PC-9 (cell line): ENCODE measurements at regions not wholly inside any gene's neighbourhood (a gene's known extent, or its start where the extent isn't known, plus 50 kb on each side); places are given as distances from the start of the nearest gene placed in this dataset.

Experiments used
- BruUV-seq: library from RNA; stranded (reverse); fragments of 400-500 nt; replicated peaks from 2 replicates; lab custom pipeline; 2021; lab: Mats Ljungman, UMichigan
- CTCF ChIA-PET: fragments of 300-600 bp; sonication (Branson Sonifier 250); formaldehyde crosslinking; loops from one replicate; lab custom pipeline; 2022; ENCODE audit warnings: antibody characterized with exemption; lab: Charles Lee
- POLR2A ChIA-PET: fragments of 300-600 bp; sonication (Branson Sonifier 250); formaldehyde crosslinking; loops from one replicate; lab custom pipeline; 2022; ENCODE audit warnings: antibody characterized with exemption; ENCODE audit not compliant: unreplicated experiment; lab: Charles Lee
- DNase-seq, 2 experiments: peaks; one replicate each; pipeline versions ENCODE4 v3.0.0 to v3.0.0-alpha.2; 2015 to 2022; ENCODE audit warnings: mixed read lengths in 1 of 2
- H2AFZ ChIP-seq: fragments of 200-600 bp; sonication (generic); 2 replicates; pipeline ENCODE4 v1.8.1; 2017; ENCODE audit warnings: antibody characterized with exemption
- H3F3A ChIP-seq: fragments of 200-600 bp; sonication (generic); 2 replicates; pipeline ENCODE4 v1.8.1; 2017; ENCODE audit warnings: antibody characterized with exemption, mild to moderate bottlenecking, low read depth; ENCODE audit not compliant: insufficient read depth
- H3K27ac ChIP-seq: fragments of 200-600 bp; sonication (generic); 2 replicates; pipeline ENCODE4 v1.6.1; 2016; ENCODE audit warnings: mixed run types
- H3K27me3 ChIP-seq: fragments of 200-600 bp; sonication (generic); 2 replicates; pipeline ENCODE4 v1.6.1; 2016; ENCODE audit warnings: low read depth, mixed run types; ENCODE audit not compliant: insufficient read depth
- H3K36me3 ChIP-seq: fragments of 200-600 bp; sonication (generic); 2 replicates; pipeline ENCODE4 v1.6.1; 2016; ENCODE audit warnings: low read depth, mixed run types
- H3K4me1 ChIP-seq: fragments of 200-600 bp; sonication (generic); replicated peaks from 2 replicates; pipeline ENCODE4 v1.6.1; 2016; ENCODE audit warnings: mixed run types; ENCODE audit not compliant: insufficient read depth
- H3K4me2 ChIP-seq: fragments of 200-600 bp; sonication (generic); 2 replicates; pipeline ENCODE4 v1.6.1; 2017; ENCODE audit warnings: mixed run types
- H3K4me3 ChIP-seq: fragments of 200-600 bp; sonication (generic); 2 replicates; pipeline ENCODE4 v1.6.1; 2016; ENCODE audit warnings: mixed run types
- H3K79me2 ChIP-seq: fragments of 200-600 bp; sonication (generic); 2 replicates; pipeline ENCODE4 v1.6.1; 2017; ENCODE audit warnings: low read depth, mixed run types
- H3K9me2 ChIP-seq: fragments of 200-600 bp; sonication (generic); 2 replicates; pipeline ENCODE4 v1.8.1; 2017; ENCODE audit warnings: mild to moderate bottlenecking; ENCODE audit not compliant: insufficient read depth
- H3K9me3 ChIP-seq: fragments of 200-600 bp; sonication (generic); 2 replicates; pipeline ENCODE4 v1.8.1; 2016; ENCODE audit warnings: low read depth; ENCODE audit not compliant: insufficient read depth
- H4K20me1 ChIP-seq: fragments of 200-600 bp; sonication (generic); 2 replicates; pipeline ENCODE4 v1.8.1; 2017; ENCODE audit not compliant: insufficient read depth
- CTCF ChIP-seq: fragments of 200-600 bp; sonication (generic); conservative IDR thresholded peaks from 2 replicates; pipeline ENCODE4 v1.6.1; 2017; ENCODE audit warnings: mixed run types, antibody characterized with exemption, mild to moderate bottlenecking, moderate library complexity
- EZH2 ChIP-seq: fragments of 200-600 bp; sonication (generic); IDR thresholded peaks from 2 replicates; pipeline ENCODE4 v1.8.0; 2017; ENCODE audit warnings: antibody characterized with exemption, low read depth
- intact Hi-C: fragments of 100-400 bp; cut with micrococcal nuclease; formaldehyde crosslinking; loops from one replicate; pipeline ENCODE4 v1.10.0; 2022; ENCODE audit not compliant: unreplicated experiment

GRCh38 chr1:59107916-59108315 is 189.0 kb upstream of the FGGY start:
- H3K4me1 ChIP-seq = no peaks in the 10 kb centered on the region
- H3K27ac ChIP-seq = no peak overlapping the region
- no peaks in the 10 kb centered on the region for H3K79me2 ChIP-seq
- H3K4me3 ChIP-seq = no peak overlapping the region
- H3F3A ChIP-seq = no peaks in the 10 kb centered on the region
- DNase-seq = no peak
- H3K9me2 ChIP-seq = no peaks in the 10 kb centered on the region; the same call in 1 of the 2 replicates
- ChIA-PET CTCF (interaction anchor here (0.6 kb wide), 1 partner anchor 107 kb away, joined by 7 read pairs; no protein-coding TSS in a partner anchor), POLR2A (interaction anchor here (0.8 kb wide), 1 partner anchor 64 kb away, joined by 9 read pairs; no protein-coding TSS in a partner anchor)
- H3K36me3 ChIP-seq = no peaks in the 10 kb centered on the region
- H3K9me3 ChIP-seq = no peaks in the 10 kb centered on the region
- BruUV-seq = no TSS peak
- intact Hi-C loops = no loop called here
- no peak overlapping the region for H3K4me2 ChIP-seq
- H2AFZ ChIP-seq = no peak overlapping the region
- no peaks in the 10 kb centered on the region for H4K20me1 ChIP-seq
- no peak for TF ChIP-seq CTCF
- TF ChIP-seq EZH2 = no peak
- no peaks in the 10 kb centered on the region for H3K27me3 ChIP-seq

GRCh38 chr1:59108481-59109317 is 188.2 kb upstream of the FGGY start:
- no peak overlapping the region for H3K27ac ChIP-seq
- no peaks in the 10 kb centered on the region for H3K9me3 ChIP-seq
- CTCF ChIA-PET = interaction anchor here (0.6 kb wide), 1 partner anchor 107 kb away, joined by 7 read pairs; no protein-coding TSS in a partner anchor
- no peak overlapping the region for H3K4me2 ChIP-seq
- POLR2A ChIA-PET = interaction anchor here (0.8 kb wide), 1 partner anchor 65 kb away, joined by 9 read pairs; no protein-coding TSS in a partner anchor
- H3K4me3 ChIP-seq = no peak overlapping the region
- no peaks in the 10 kb centered on the region for H3K27me3 ChIP-seq
- no peaks in the 10 kb centered on the region for H3K36me3 ChIP-seq
- no peak overlapping the region for H2AFZ ChIP-seq
- H3K9me2 ChIP-seq = no peaks in the 10 kb centered on the region; the same call in 1 of the 2 replicates
- H3K79me2 ChIP-seq = no peaks in the 10 kb centered on the region
- H3F3A ChIP-seq = no peaks in the 10 kb centered on the region
- no peaks in the 10 kb centered on the region for H4K20me1 ChIP-seq
- BruUV-seq = no TSS peak
- TF ChIP-seq CTCF (no peak), EZH2 (no peak)
- no peak for DNase-seq
- no peaks in the 10 kb centered on the region for H3K4me1 ChIP-seq
- intact Hi-C loops = no loop called here

- Histone ChIP-seq H3K27ac (no peak overlapping the region), H3K9me3 (no peaks in the 10 kb centered on the region), H3K9me2 (no peaks in the 10 kb centered on the region; the same call in 1 of the 2 replicates), H4K20me1 (no peaks in the 10 kb centered on the region), H2AFZ (no peak overlapping the region), H3K4me3 (no peak overlapping the region), H3F3A (no peaks in the 10 kb centered on the region), H3K27me3 (no peaks in the 10 kb centered on the region), H3K4me1 (no peaks in the 10 kb centered on the region), H3K79me2 (no peaks in the 10 kb centered on the region), H3K36me3 (no peaks in the 10 kb centered on the region), H3K4me2 (no peak overlapping the region)
- no TSS peak for BruUV-seq
- ChIA-PET POLR2A (no interaction called here), CTCF (no interaction called here)
- intact Hi-C loops = no loop called here
- no peak for DNase-seq
- TF ChIP-seq EZH2 (no peak), CTCF (no peak)
Observed at GRCh38 chr1:59110271-59110670, 186.6 kb upstream of the FGGY start.
